Uterus (tissue), 2 donors: ENCODE measurements at regions not wholly inside any gene's neighbourhood (a gene's known extent, or its start where the extent isn't known, plus 50 kb on each side); places are given as distances from the start of the nearest gene placed in this dataset.

ENCODE experiments used
- CTCF ChIP-seq, 4 experiments: fragments of 200-600 bp in 2 of 4; fragments of 450-650 bp in 2 of 4; sonication (generic) in 2 of 4; IDR thresholded peaks; one replicate each; pipeline ENCODE4 v1.5.1; 2016 to 2019; ENCODE audit warnings: antibody characterized with exemption in 4 of 4, mild to moderate bottlenecking in 2 of 4, moderate library complexity in 1 of 4
- POLR2A ChIP-seq, 2 donors: fragments of 450-650 bp; IDR thresholded peaks; one replicate each; pipeline ENCODE4 v1.6.1; 2016; ENCODE audit warnings: antibody characterized with exemption in 2 of 2, mild to moderate bottlenecking in 1 of 2, moderate library complexity in 1 of 2

- no peak for TF ChIP-seq POLR2A (IDR thresholded peaks at IDR 0.05)
- TF ChIP-seq CTCF (IDR thresholded peaks at IDR 0.05): no peak
Measured at GRCh38 chr5:85077581-85077980, 692.9 kb upstream of the EDIL3 start.
